SJSA1 (cell line): ENCODE measurements at regions not wholly inside any gene's neighbourhood (a gene's known extent, or its start where the extent isn't known, plus 50 kb on each side); places are given as distances from the start of the nearest gene placed in this dataset.

Experiments used
- DNase-seq, 2 experiments: peaks; one replicate each; pipeline ENCODE4 v3.0.0-alpha.2; 2015 to 2020; ENCODE audit warnings: low spot score in 2 of 2, low read depth in 1 of 2
- H3K27ac ChIP-seq: fragments of 250-450 bp; sonication (Bioruptor Pico); 2 replicates; pipeline ENCODE4 v1.5.1; 2020; ENCODE audit warnings: mild to moderate bottlenecking, moderate library complexity
- H3K27me3 ChIP-seq: fragments of 250-450 bp; sonication (Bioruptor Pico); replicated peaks from 2 replicates; pipeline ENCODE4 v1.5.1; 2020; ENCODE audit warnings: mild to moderate bottlenecking, moderate library complexity
- H3K36me3 ChIP-seq: fragments of 250-450 bp; sonication (Bioruptor Pico); 2 replicates; pipeline ENCODE4 v1.5.1; 2020; ENCODE audit warnings: mild to moderate bottlenecking
- H3K4me1 ChIP-seq: fragments of 250-450 bp; sonication (Bioruptor Pico); replicated peaks from 2 replicates; pipeline ENCODE4 v1.6.1; 2021; ENCODE audit warnings: mild to moderate bottlenecking
- H3K4me3 ChIP-seq: fragments of 250-450 bp; sonication (Bioruptor Pico); 2 replicates; pipeline ENCODE4 v1.5.1; 2020; ENCODE audit warnings: mild to moderate bottlenecking
- H3K9me3 ChIP-seq: fragments of 250-450 bp; sonication (Bioruptor Pico); replicated peaks from 2 replicates; pipeline ENCODE4 v1.5.1; 2020; ENCODE audit warnings: mild to moderate bottlenecking

- no peak overlapping the region for H3K27ac ChIP-seq
- no peaks in the 10 kb centered on the region for H3K9me3 ChIP-seq
These were observed 247.7 kb upstream of the TTC14 start for GRCh38 chr3:180354214-180354613.

GRCh38 chr3:180358179-180358578 lies 243.8 kb upstream of the TTC14 start:
- no peak for DNase-seq
- Histone ChIP-seq H3K27ac (no peak overlapping the region), H3K4me1 (no peaks in the 10 kb centered on the region), H3K36me3 (no peaks in the 10 kb centered on the region), H3K9me3 (no peaks in the 10 kb centered on the region), H3K27me3 (no peaks in the 10 kb centered on the region), H3K4me3 (no peak overlapping the region)

More at GRCh38 chr3:180354214-180354613, 247.7 kb upstream of the TTC14 start:
- no peaks in the 10 kb centered on the region for H3K36me3 ChIP-seq
- H3K4me1 ChIP-seq: no peaks in the 10 kb centered on the region
- no peaks in the 10 kb centered on the region for H3K27me3 ChIP-seq
- no peak for DNase-seq
- no peak overlapping the region for H3K4me3 ChIP-seq

- Histone ChIP-seq H3K27me3 (no peaks in the 10 kb centered on the region), H3K9me3 (no peaks in the 10 kb centered on the region), H3K4me1 (no peaks in the 10 kb centered on the region), H3K4me3 (no peak overlapping the region), H3K36me3 (no peaks in the 10 kb centered on the region), H3K27ac (no peak overlapping the region)
- no peak for DNase-seq
These were observed 242.7 kb upstream of the TTC14 start for GRCh38 chr3:180359061-180359952.

- Histone ChIP-seq H3K27me3 (no peaks in the 10 kb centered on the region), H3K4me1 (no peaks in the 10 kb centered on the region), H3K27ac (no peak overlapping the region), H3K4me3 (no peak overlapping the region), H3K9me3 (no peaks in the 10 kb centered on the region), H3K36me3 (no peaks in the 10 kb centered on the region)
- DNase-seq: no peak
These were observed 242.0 kb upstream of the TTC14 start for GRCh38 chr3:180359953-180360279.

GRCh38 chr3:180362081-180362480 lies 239.9 kb upstream of the TTC14 start:
- no peaks in the 10 kb centered on the region for H3K4me1 ChIP-seq
- no peak overlapping the region for H3K4me3 ChIP-seq
- H3K27ac ChIP-seq: no peak overlapping the region
- H3K27me3 ChIP-seq: no peaks in the 10 kb centered on the region
- no peaks in the 10 kb centered on the region for H3K9me3 ChIP-seq
- no peaks in the 10 kb centered on the region for H3K36me3 ChIP-seq
- no peak for DNase-seq

- Histone ChIP-seq H3K27ac (no peak overlapping the region), H3K4me3 (no peak overlapping the region), H3K36me3 (no peaks in the 10 kb centered on the region), H3K4me1 (no peaks in the 10 kb centered on the region), H3K27me3 (no peaks in the 10 kb centered on the region), H3K9me3 (no peaks in the 10 kb centered on the region)
- DNase-seq: no peak
These were observed 226.1 kb upstream of the TTC14 start for GRCh38 chr3:180375831-180376230.

GRCh38 chr3:180378496-180378895 lies 223.5 kb upstream of the TTC14 start:
- no peaks in the 10 kb centered on the region for H3K36me3 ChIP-seq
- DNase-seq: no peak
- H3K9me3 ChIP-seq: no peaks in the 10 kb centered on the region
- H3K27me3 ChIP-seq: no peaks in the 10 kb centered on the region
- no peak overlapping the region for H3K27ac ChIP-seq
- no peaks in the 10 kb centered on the region for H3K4me1 ChIP-seq
- no peak overlapping the region for H3K4me3 ChIP-seq

- no peak overlapping the region for H3K27ac ChIP-seq
- no peaks in the 10 kb centered on the region for H3K9me3 ChIP-seq
- H3K36me3 ChIP-seq: no peaks in the 10 kb centered on the region
- DNase-seq: no peak
- no peak overlapping the region for H3K4me3 ChIP-seq
- no peaks in the 10 kb centered on the region for H3K27me3 ChIP-seq
- H3K4me1 ChIP-seq: no peaks in the 10 kb centered on the region
These were observed 219.3 kb upstream of the TTC14 start for GRCh38 chr3:180382638-180383180.

- H3K27ac ChIP-seq: no peak overlapping the region
- H3K4me1 ChIP-seq: no peaks in the 10 kb centered on the region
- no peak overlapping the region for H3K4me3 ChIP-seq
- no peaks in the 10 kb centered on the region for H3K36me3 ChIP-seq
- no peaks in the 10 kb centered on the region for H3K27me3 ChIP-seq
- H3K9me3 ChIP-seq: no peaks in the 10 kb centered on the region
- DNase-seq: no peak
These were observed 218.5 kb upstream of the TTC14 start for GRCh38 chr3:180383332-180384020.

- H3K4me3 ChIP-seq: no peak overlapping the region
- no peaks in the 10 kb centered on the region for H3K36me3 ChIP-seq
- no peak for DNase-seq
- H3K9me3 ChIP-seq: no peaks in the 10 kb centered on the region
- H3K27ac ChIP-seq: no peak overlapping the region
- H3K27me3 ChIP-seq: no peaks in the 10 kb centered on the region
- no peaks in the 10 kb centered on the region for H3K4me1 ChIP-seq
These were observed 211.7 kb upstream of the TTC14 start for GRCh38 chr3:180390313-180390712.

- Histone ChIP-seq H3K36me3 (no peaks in the 10 kb centered on the region), H3K4me1 (no peaks in the 10 kb centered on the region), H3K9me3 (no peaks in the 10 kb centered on the region), H3K4me3 (no peak overlapping the region), H3K27me3 (no peaks in the 10 kb centered on the region), H3K27ac (no peak overlapping the region)
- no peak for DNase-seq
These were observed 211.0 kb upstream of the TTC14 start for GRCh38 chr3:180391001-180391400.

- Histone ChIP-seq H3K36me3 (no peaks in the 10 kb centered on the region), H3K9me3 (no peaks in the 10 kb centered on the region), H3K27ac (no peak overlapping the region), H3K27me3 (no peaks in the 10 kb centered on the region), H3K4me1 (no peaks in the 10 kb centered on the region; the same call in 1 of the 2 replicates), H3K4me3 (no peak overlapping the region)
- DNase-seq: no peak
These were observed 200.7 kb upstream of the TTC14 start for GRCh38 chr3:180401226-180401625.

- DNase-seq: no peak
- Histone ChIP-seq H3K36me3 (no peaks in the 10 kb centered on the region), H3K27me3 (no peaks in the 10 kb centered on the region)
These were observed 199.4 kb upstream of the TTC14 start for GRCh38 chr3:180402471-180403073.

GRCh38 chr3:180403156-180403555 lies 198.8 kb upstream of the TTC14 start:
- no peak for DNase-seq
- Histone ChIP-seq H3K4me3 (no peak overlapping the region), H3K4me1 (no peaks in the 10 kb centered on the region; the same call in 1 of the 2 replicates), H3K27me3 (no peaks in the 10 kb centered on the region), H3K36me3 (no peaks in the 10 kb centered on the region), H3K9me3 (no peaks in the 10 kb centered on the region), H3K27ac (no peak overlapping the region)

More at GRCh38 chr3:180402471-180403073, 199.4 kb upstream of the TTC14 start:
- Histone ChIP-seq H3K27ac (no peak overlapping the region), H3K4me3 (no peak overlapping the region), H3K4me1 (no peaks in the 10 kb centered on the region; the same call in 1 of the 2 replicates), H3K9me3 (no peaks in the 10 kb centered on the region)
